Left lung (tissue), 4 donors: ENCODE measurements at regions not wholly inside any gene's neighbourhood (a gene's known extent, or its start where the extent isn't known, plus 50 kb on each side); places are given as distances from the start of the nearest gene placed in this dataset.
A peak's percentile ranks its signal among the peaks of the same experiment; 100 is the strongest.

Experiments
- ATAC-seq: fragments of 200-7000 bp; cut with Tn5 transposase; one replicate; pipeline ENCODE4 v1.9.1; 2020; ENCODE audit warnings: moderate library complexity
- DNase-seq, 4 donors: peaks; one replicate each; pipeline ENCODE4 v3.0.0-alpha.2; 2013 to 2020
- H3K27ac ChIP-seq, 2 donors: fragments of 200-600 bp; sonication (generic) in 1 of 2; one replicate each; pipeline versions ENCODE4 v1.5.0 to v1.8.0; 2020 to 2021
- H3K27me3 ChIP-seq, 2 donors: fragments of 200-600 bp; sonication (generic) in 1 of 2; one replicate each; pipeline versions ENCODE4 v1.5.0 to v1.8.0; 2020 to 2021
- H3K36me3 ChIP-seq, 2 donors: fragments of 200-600 bp; sonication (generic) in 1 of 2; one replicate each; pipeline versions ENCODE4 v1.5.0 to v1.8.0; 2020 to 2021
- H3K4me1 ChIP-seq, 2 donors: fragments of 200-600 bp; one replicate each; pipeline ENCODE4 v1.8.0; 2021
- H3K4me3 ChIP-seq, 2 donors: fragments of 200-600 bp; sonication (generic) in 1 of 2; one replicate each; pipeline versions ENCODE4 v1.5.0 to v1.8.0; 2020 to 2021; ENCODE audit warnings: mild to moderate bottlenecking in 1 of 2
- H3K9me3 ChIP-seq, 2 donors: fragments of 200-600 bp; sonication (generic) in 1 of 2; one replicate each; pipeline versions ENCODE4 v1.5.0 to v1.8.0; 2020 to 2021
- CTCF ChIP-seq, 2 donors: fragments of 200-600 bp; sonication (generic) in 1 of 2; IDR thresholded peaks; one replicate each; pipeline versions ENCODE4 v1.5.0 to v1.8.0; 2021; ENCODE audit warnings: antibody characterized with exemption in 2 of 2
- intact Hi-C, 2 donors: fragments of 100-400 bp; cut with DNase I; formaldehyde crosslinking; loops; one replicate each; pipeline versions ENCODE4 v1.11.2 to v1.14.2; 2022
- donor health status: DM: no; HTN: yes; CAD: no.
- donor health status: DM: no; HTN: no; CAD: no.

GRCh38 chr1:112165375-112165774 is 175.9 kb upstream of the KCND3 start:
- TF ChIP-seq CTCF (IDR thresholded peaks at IDR 0.05) = no peak
- Histone ChIP-seq H3K36me3 (no peaks in the 10 kb centered on the region), H3K27ac (no peak overlapping the region), H3K4me3 (no peak overlapping the region), H3K4me1 (no peaks in the 10 kb centered on the region), H3K27me3 (no peaks in the 10 kb centered on the region), H3K9me3 (no peaks in the 10 kb centered on the region)
- DNase-seq = no peak
- intact Hi-C loops = no loop called here
- no peak for ATAC-seq

DNA sequence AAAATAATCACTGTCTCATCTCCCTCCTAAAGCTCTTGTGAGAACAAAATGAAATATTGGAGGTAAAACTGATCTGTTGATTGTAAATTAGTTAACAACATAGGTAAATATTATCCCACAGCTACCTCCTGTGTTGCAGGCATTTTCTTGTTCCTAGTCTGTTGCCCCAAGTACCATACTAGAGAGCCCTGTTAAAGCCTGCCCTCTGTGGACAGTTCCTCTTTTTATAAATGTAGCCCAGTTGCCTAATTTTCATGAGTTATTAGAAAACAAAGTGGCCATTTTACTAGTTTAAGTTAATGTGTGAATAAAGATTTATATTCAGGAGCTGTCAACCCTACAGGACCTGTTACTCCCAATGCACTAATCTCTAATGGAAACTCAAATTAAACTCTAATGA is 180.0 kb upstream of the KCND3 start:
- TF ChIP-seq CTCF (IDR thresholded peaks at IDR 0.05) = no peak
- Histone ChIP-seq H3K4me3 (no peak overlapping the region), H3K4me1 (no peaks in the 10 kb centered on the region), H3K27ac (no peak overlapping the region), H3K36me3 (no peaks in the 10 kb centered on the region), H3K9me3 (no peaks in the 10 kb centered on the region), H3K27me3 (no peaks in the 10 kb centered on the region)
- ATAC-seq (no peak), DNase-seq (no peak)
- intact Hi-C loops = no loop called here

- intact Hi-C loops = no loop called here
- Histone ChIP-seq H3K36me3 (no peaks in the 10 kb centered on the region), H3K4me1 (no peaks in the 10 kb centered on the region), H3K27ac (no peak overlapping the region), H3K27me3 (no peaks in the 10 kb centered on the region), H3K9me3 (no peaks in the 10 kb centered on the region), H3K4me3 (no peak overlapping the region)
- TF ChIP-seq CTCF (IDR thresholded peaks at IDR 0.05) = no peak
- DNase-seq (peak in 3 of 4 donors; percentile 33 to 65 (median 34)), ATAC-seq (peak; percentile 92)
Observed at GRCh38 chr1:112172294-112172882, 182.9 kb upstream of the KCND3 start.

GRCh38 chr1:112177314-112177713 is 187.8 kb upstream of the KCND3 start:
- Histone ChIP-seq H3K36me3 (no peaks in the 10 kb centered on the region), H3K27me3 (no peaks in the 10 kb centered on the region), H3K4me1 (no peaks in the 10 kb centered on the region), H3K9me3 (no peaks in the 10 kb centered on the region), H3K27ac (no peak overlapping the region), H3K4me3 (no peak overlapping the region)
- TF ChIP-seq CTCF (IDR thresholded peaks at IDR 0.05) = no peak
- ATAC-seq (no peak), DNase-seq (no peak)
- intact Hi-C loops = no loop called here

- DNase-seq = no peak
- ATAC-seq = no peak
- Histone ChIP-seq H3K9me3 (peaks cover 0 to under 1% of the 10 kb centered on the region in 2 donors), H3K27ac (no peak overlapping the region), H3K27me3 (no peaks in the 10 kb centered on the region), H3K36me3 (no peaks in the 10 kb centered on the region), H3K4me3 (no peak overlapping the region), H3K4me1 (no peaks in the 10 kb centered on the region)
- TF ChIP-seq CTCF (IDR thresholded peaks at IDR 0.05) = no peak
- intact Hi-C loops = no loop called here
Observed at GRCh38 chr1:112188611-112189010, 199.1 kb upstream of the KCND3 start.
